Prostate gland (tissue), 2 donors: ENCODE measurements at regions not wholly inside any gene's neighbourhood (a gene's known extent, or its start where the extent isn't known, plus 50 kb on each side); places are given as distances from the start of the nearest gene placed in this dataset.
A peak's percentile ranks its signal among the peaks of the same experiment; 100 is the strongest.

Experiments used
- DNase-seq: peaks from one replicate; pipeline ENCODE4 v3.0.0-alpha.2; 2019; ENCODE audit warnings: low spot score
- H3K27ac ChIP-seq, 2 donors: fragments of 200-600 bp; sonication (generic); 2 replicates each; pipeline ENCODE4 v1.5.1; 2017 to 2019
- H3K27me3 ChIP-seq: fragments of 200-600 bp; sonication (generic); replicated peaks from 2 replicates; pipeline ENCODE4 v1.5.1; 2019; ENCODE audit not compliant: insufficient read depth
- H3K36me3 ChIP-seq, 2 donors: fragments of 200-600 bp; sonication (generic); 1 replicate in 1 of 2; 2 replicates in 1 of 2; pipeline versions ENCODE4 v1.5.1 to v1.8.1; 2017 to 2019
- H3K4me1 ChIP-seq: fragments of 200-600 bp; sonication (generic); replicated peaks from 2 replicates; pipeline ENCODE4 v1.5.1; 2019
- H3K4me3 ChIP-seq, 2 donors: fragments of 200-600 bp; sonication (generic); 2 replicates each; pipeline ENCODE4 v1.5.1; 2017 to 2019
- H3K9me3 ChIP-seq: fragments of 200-600 bp; sonication (generic); 2 replicates; pipeline ENCODE4 v1.5.1; 2017
- POLR2A ChIP-seq: fragments of 450-650 bp; IDR thresholded peaks from one replicate; pipeline ENCODE4 v1.6.1; 2016; ENCODE audit warnings: antibody characterized with exemption, mild to moderate bottlenecking
- POLR2AphosphoS5 ChIP-seq: sonication (generic); formaldehyde crosslinking; IDR thresholded peaks from one replicate; pipeline ENCODE4 v1.6.1; 2017; ENCODE audit warnings: antibody characterized with exemption
- WGBS: methylation state at CpG from one replicate; pipeline ENCODE4 v1.1.5; 2018; 5-methylcytosine and 5-hydroxymethylcytosine counted together
- intact Hi-C: fragments of 100-400 bp; cut with DNase I; formaldehyde crosslinking; loops from one replicate; pipeline ENCODE4 v1.14.2; 2022
- TF ChIP-seq, protein P1 (sequence below), 4 experiments: fragments of 200-600 bp in 2 of 4; fragments of 450-650 bp in 2 of 4; sonication (generic) in 2 of 4; IDR thresholded peaks; 1 replicate in 3 of 4; 2 replicates in 1 of 4; pipeline ENCODE4 v1.5.1; 2016 to 2019; ENCODE audit warnings: antibody characterized with exemption in 4 of 4, mild to moderate bottlenecking in 2 of 4, moderate library complexity in 2 of 4

DNA sequence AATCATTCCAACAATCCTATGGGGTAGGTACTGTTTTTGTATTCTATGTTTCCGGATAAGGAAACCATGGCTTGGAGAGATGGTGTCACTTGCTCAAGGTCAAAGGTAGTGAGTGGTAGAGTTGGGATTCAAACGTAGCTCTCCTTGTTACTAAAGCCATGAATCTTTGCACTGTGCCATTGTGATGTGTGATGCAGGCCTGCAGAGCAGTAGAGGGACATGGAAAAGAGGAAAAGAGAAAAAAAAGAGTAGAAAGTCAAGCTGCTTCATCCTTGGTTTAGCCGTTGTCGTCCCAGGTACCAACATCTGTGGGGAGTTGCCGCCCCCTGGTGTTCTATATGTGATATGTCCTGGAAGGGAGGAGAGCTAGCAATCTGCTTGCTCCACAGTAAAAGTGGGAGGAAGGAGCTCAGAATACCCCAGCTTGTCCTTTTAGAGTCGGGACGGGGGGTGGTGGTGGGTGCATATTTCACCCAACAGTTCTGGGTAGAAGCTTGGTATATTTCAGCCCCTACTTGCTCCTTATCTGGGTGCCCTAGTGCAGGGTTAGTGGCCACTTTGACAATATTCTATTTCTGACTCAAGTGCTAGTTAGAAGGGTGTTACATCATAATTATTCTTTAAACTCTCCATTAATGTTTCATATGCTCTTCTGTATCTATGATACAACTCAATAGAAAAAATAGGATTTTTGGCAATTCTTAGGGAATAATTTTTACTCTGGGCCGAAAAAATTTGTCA, 98.4 kb downstream of the EBNA1BP2 start:
- no peak overlapping the region for H3K27ac ChIP-seq
- intact Hi-C loops: loop anchor here (2.0 to 5.0 kb wide), 4 partner anchors 141 to 496 kb away; no protein-coding TSS in a partner anchor

DNA sequence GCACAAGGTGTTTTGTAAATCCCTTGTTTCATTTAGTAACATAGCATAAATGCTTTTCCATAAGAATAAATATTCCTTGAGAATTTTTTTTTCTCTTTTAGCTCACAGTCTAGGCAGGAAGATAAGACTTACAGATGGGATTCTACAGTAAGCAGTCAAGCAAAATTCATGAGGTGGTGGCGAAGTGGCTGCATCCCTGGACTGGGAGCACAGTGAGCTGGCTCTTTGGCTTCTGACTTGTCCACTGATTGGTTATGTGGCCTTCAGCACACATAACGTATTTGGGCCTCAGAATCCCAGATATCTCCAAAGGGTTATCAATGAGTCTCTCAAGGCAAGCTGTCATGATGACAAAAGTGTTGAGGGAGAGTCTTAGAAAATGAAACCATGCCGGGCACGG, 99.8 kb downstream of the EBNA1BP2 start:
- no peaks in the 10 kb centered on the region for H3K9me3 ChIP-seq
- 90% methylated on average over 4 of the region's 4 CpGs for WGBS
- intact Hi-C loops: loop anchor here (2.0 to 5.0 kb wide), 4 partner anchors 140 to 495 kb away; no protein-coding TSS in a partner anchor
- H3K4me3 ChIP-seq: no peak overlapping the region
- no peak for DNase-seq
- no peak overlapping the region for H3K27ac ChIP-seq
- H3K4me1 ChIP-seq: no peaks in the 10 kb centered on the region
- no peak for TF ChIP-seq POLR2A
- TF ChIP-seq, protein P1, sequence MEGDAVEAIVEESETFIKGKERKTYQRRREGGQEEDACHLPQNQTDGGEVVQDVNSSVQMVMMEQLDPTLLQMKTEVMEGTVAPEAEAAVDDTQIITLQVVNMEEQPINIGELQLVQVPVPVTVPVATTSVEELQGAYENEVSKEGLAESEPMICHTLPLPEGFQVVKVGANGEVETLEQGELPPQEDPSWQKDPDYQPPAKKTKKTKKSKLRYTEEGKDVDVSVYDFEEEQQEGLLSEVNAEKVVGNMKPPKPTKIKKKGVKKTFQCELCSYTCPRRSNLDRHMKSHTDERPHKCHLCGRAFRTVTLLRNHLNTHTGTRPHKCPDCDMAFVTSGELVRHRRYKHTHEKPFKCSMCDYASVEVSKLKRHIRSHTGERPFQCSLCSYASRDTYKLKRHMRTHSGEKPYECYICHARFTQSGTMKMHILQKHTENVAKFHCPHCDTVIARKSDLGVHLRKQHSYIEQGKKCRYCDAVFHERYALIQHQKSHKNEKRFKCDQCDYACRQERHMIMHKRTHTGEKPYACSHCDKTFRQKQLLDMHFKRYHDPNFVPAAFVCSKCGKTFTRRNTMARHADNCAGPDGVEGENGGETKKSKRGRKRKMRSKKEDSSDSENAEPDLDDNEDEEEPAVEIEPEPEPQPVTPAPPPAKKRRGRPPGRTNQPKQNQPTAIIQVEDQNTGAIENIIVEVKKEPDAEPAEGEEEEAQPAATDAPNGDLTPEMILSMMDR (IDR thresholded peaks at IDR 0.05): no peak
- TF ChIP-seq POLR2AphosphoS5: no peak
- no peaks in the 10 kb centered on the region for H3K36me3 ChIP-seq
- no peaks in the 10 kb centered on the region for H3K27me3 ChIP-seq

More for the DNA sequence above, 98.4 kb downstream of the EBNA1BP2 start:
- Histone ChIP-seq H3K4me3 (no peak overlapping the region), H3K4me1 (no peaks in the 10 kb centered on the region), H3K27me3 (no peaks in the 10 kb centered on the region), H3K9me3 (no peaks in the 10 kb centered on the region), H3K36me3 (no peaks in the 10 kb centered on the region)
- TF ChIP-seq POLR2A (no peak), POLR2AphosphoS5 (peak; percentile 59)
- TF ChIP-seq, protein P1 (IDR thresholded peaks at IDR 0.05): peak; percentile 71 to 94 (median 91)
- WGBS: 23% methylated on average over 8 of the region's 8 CpGs
- peak; percentile 75 for DNase-seq

DNA sequence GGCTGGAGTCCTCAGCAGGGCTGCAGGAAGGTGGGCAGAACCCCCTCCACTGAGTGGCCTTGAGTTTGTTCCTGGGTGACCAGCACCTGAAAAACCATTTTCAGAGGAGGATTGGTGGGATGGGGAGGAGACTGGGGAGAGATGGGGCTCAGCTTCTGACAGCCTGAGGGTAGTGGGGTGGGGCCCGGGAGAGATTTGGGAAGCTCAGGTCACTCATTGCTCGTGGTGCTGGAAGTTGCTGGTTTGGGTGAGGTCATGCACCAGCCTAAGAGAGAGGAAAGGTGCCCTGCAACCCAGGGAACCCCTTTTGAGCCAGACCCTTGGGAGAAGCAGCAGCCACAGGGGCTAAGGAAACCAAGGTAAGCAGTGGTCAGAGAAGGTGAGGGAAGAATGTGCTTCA, 100.8 kb downstream of the EBNA1BP2 start:
- Histone ChIP-seq H3K9me3 (no peaks in the 10 kb centered on the region), H3K4me1 (no peaks in the 10 kb centered on the region), H3K4me3 (no peak overlapping the region), H3K27ac (no peak overlapping the region), H3K27me3 (no peaks in the 10 kb centered on the region), H3K36me3 (no peaks in the 10 kb centered on the region)
- intact Hi-C loops: loop anchor here (5.0 kb wide), 3 partner anchors 139 to 494 kb away; no protein-coding TSS in a partner anchor
- DNase-seq: no peak
- TF ChIP-seq POLR2A (no peak), POLR2AphosphoS5 (no peak)
- TF ChIP-seq, protein P1 (IDR thresholded peaks at IDR 0.05): no peak
- WGBS: 88% methylated on average over 2 of the region's 2 CpGs

DNA sequence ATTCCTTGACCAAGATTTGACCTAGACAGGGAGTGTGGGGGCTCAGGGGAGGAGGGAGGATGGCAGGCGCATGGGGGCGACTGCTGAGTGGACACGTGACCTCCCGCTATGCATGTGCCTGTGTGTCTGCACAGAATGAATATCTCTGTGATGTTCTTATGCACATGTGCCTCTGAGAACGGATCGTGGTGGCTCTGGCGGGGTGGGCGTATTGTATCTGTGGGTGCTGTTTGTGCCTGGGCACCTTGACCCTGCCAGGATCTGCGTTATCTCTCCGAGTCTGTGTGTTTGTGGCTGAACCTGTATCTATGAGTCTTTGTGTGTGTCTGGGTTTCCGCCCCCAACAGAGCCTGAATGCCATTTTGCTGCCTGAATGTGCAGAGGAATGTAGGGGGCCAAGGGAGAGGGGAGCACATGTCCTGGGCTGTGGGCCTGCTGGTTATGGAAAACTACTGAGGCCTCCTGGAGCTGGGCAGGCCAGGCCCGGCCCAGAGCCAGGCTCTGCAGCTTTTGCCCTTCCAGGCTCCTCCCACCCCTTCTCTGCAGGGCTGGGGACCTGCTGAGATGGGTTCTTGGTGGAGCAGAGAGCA, 102.5 kb downstream of the EBNA1BP2 start:
- H3K27me3 ChIP-seq: no peaks in the 10 kb centered on the region
- no peak for DNase-seq
- intact Hi-C loops: loop anchor here (5.0 kb wide), 3 partner anchors 137 to 492 kb away; no protein-coding TSS in a partner anchor
- no peaks in the 10 kb centered on the region for H3K36me3 ChIP-seq
- H3K27ac ChIP-seq: no peak overlapping the region
- 82% methylated on average over 12 of the region's 12 CpGs for WGBS
- no peak overlapping the region for H3K4me3 ChIP-seq
- no peaks in the 10 kb centered on the region for H3K4me1 ChIP-seq
- no peaks in the 10 kb centered on the region for H3K9me3 ChIP-seq
- TF ChIP-seq POLR2A: no peak
- TF ChIP-seq POLR2AphosphoS5: no peak
- TF ChIP-seq, protein P1 (IDR thresholded peaks at IDR 0.05): no peak
